GM23248 (cell line): ENCODE measurements at regions not wholly inside any gene's neighbourhood (a gene's known extent, or its start where the extent isn't known, plus 50 kb on each side); places are given as distances from the start of the nearest gene placed in this dataset.

Experiments
- EZH2 ChIP-seq: fragments of 200-600 bp; sonication (generic); IDR thresholded peaks from 2 replicates; pipeline ENCODE4 v1.6.1; 2018; ENCODE audit warnings: antibody characterized with exemption, mild to moderate bottlenecking; ENCODE audit not compliant: insufficient read depth, poor library complexity, severe bottlenecking
- EZH2phosphoT487 ChIP-seq: fragments of 200-600 bp; sonication (generic); IDR thresholded peaks from 2 replicates; pipeline ENCODE4 v1.6.1; 2018; ENCODE audit warnings: antibody characterized with exemption, moderate library complexity, mild to moderate bottlenecking, low read depth; ENCODE audit not compliant: insufficient read depth

DNA sequence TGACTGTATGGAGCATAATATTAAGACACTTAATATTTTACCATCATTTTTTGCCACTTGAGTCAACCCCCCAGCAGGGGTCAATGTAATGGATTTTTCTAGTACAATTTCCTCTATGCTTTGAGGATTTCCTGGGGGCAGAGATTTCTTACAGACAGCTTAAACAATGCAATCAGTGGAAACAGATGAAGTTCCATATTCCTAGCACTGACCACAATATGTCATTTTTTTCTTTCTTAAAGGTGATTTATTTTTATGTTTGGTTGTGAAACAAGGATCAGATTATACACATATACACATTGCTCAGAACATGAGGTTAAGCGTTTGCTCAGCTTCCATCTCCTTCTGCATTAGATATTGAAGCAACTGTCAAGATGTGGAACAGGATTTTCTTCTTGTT is 82.0 kb upstream of the ID4 start:
- TF ChIP-seq EZH2phosphoT487 (no peak), EZH2 (no peak)
